GM23338 (cell line): ENCODE measurements at regions not wholly inside any gene's neighbourhood (a gene's known extent, or its start where the extent isn't known, plus 50 kb on each side); places are given as distances from the start of the nearest gene placed in this dataset.

Experiments
- ATAC-seq: fragments of 200-7000 bp; cut with Tn5 transposase; 3 replicates; pipeline ENCODE4 v1.9.1; 2020
- DNase-seq: peaks from one replicate; pipeline ENCODE4 v3.0.0-alpha.2; 2015; ENCODE audit warnings: low spot score
- H2AFZ ChIP-seq: fragments of 200-600 bp; sonication (generic); 2 replicates; pipeline ENCODE4 v1.8.0; 2016; ENCODE audit warnings: antibody characterized with exemption, mild to moderate bottlenecking, moderate library complexity
- H3F3A ChIP-seq: fragments of 200-600 bp; sonication (generic); replicated peaks from 2 replicates; pipeline ENCODE4 v1.8.0; 2017; ENCODE audit warnings: antibody characterized with exemption, mixed run types, low read depth
- H3K27ac ChIP-seq: fragments of 200-600 bp; sonication (generic); 2 replicates; pipeline ENCODE4 v1.6.1; 2016; ENCODE audit warnings: low read depth
- H3K27me3 ChIP-seq: fragments of 200-600 bp; sonication (generic); 2 replicates; pipeline ENCODE4 v1.8.0; 2016; ENCODE audit warnings: mild to moderate bottlenecking, mixed run types, moderate library complexity; ENCODE audit not compliant: insufficient read depth
- H3K36me3 ChIP-seq: fragments of 200-600 bp; sonication (generic); 2 replicates; pipeline ENCODE4 v1.8.0; 2016; ENCODE audit warnings: mild to moderate bottlenecking; ENCODE audit not compliant: insufficient read depth
- H3K4me1 ChIP-seq: fragments of 200-600 bp; sonication (generic); 2 replicates; pipeline ENCODE4 v1.8.0; 2016; ENCODE audit warnings: mild to moderate bottlenecking, moderate library complexity; ENCODE audit not compliant: insufficient read depth
- H3K4me2 ChIP-seq: fragments of 200-600 bp; sonication (generic); 2 replicates; pipeline ENCODE4 v1.7.1; 2017; ENCODE audit warnings: mixed run types
- H3K4me3 ChIP-seq: fragments of 200-600 bp; sonication (generic); 2 replicates; pipeline ENCODE4 v1.6.1; 2016; ENCODE audit warnings: mixed run types
- H3K79me2 ChIP-seq: fragments of 200-600 bp; sonication (generic); replicated peaks from 2 replicates; pipeline ENCODE4 v1.8.0; 2017; ENCODE audit warnings: mild to moderate bottlenecking; ENCODE audit not compliant: insufficient read depth
- H3K9me2 ChIP-seq: fragments of 200-600 bp; sonication (generic); 2 replicates; pipeline ENCODE4 v1.8.0; 2017; ENCODE audit not compliant: insufficient read depth
- H4K20me1 ChIP-seq: fragments of 200-600 bp; sonication (generic); replicated peaks from 2 replicates; pipeline ENCODE4 v1.8.0; 2017; ENCODE audit warnings: mild to moderate bottlenecking; ENCODE audit not compliant: insufficient read depth
- H3K27ac Mint-ChIP-seq: 2 replicates; pipeline ENCODE4 v1.8.0; 2020; ENCODE audit warnings: inconsistent platforms, mild to moderate bottlenecking, moderate library complexity, mixed read lengths
- H3K27me3 Mint-ChIP-seq: 3 replicates; pipeline ENCODE4 v1.8.0; 2022; ENCODE audit warnings: low read depth, mild to moderate bottlenecking, moderate library complexity, mixed read lengths, inconsistent platforms; ENCODE audit not compliant: insufficient read depth, poor library complexity
- H3K36me3 Mint-ChIP-seq: 3 replicates; pipeline ENCODE4 v1.8.0; 2021; ENCODE audit warnings: low read depth, mild to moderate bottlenecking, inconsistent platforms, moderate library complexity, mixed read lengths
- H3K4me1 Mint-ChIP-seq: 3 replicates; pipeline ENCODE4 v1.8.0; 2020; ENCODE audit warnings: mild to moderate bottlenecking, inconsistent platforms, mixed read lengths
- H3K4me3 Mint-ChIP-seq: 3 replicates; pipeline ENCODE4 v1.8.0; 2021; ENCODE audit warnings: moderate library complexity, mild to moderate bottlenecking, inconsistent platforms, mixed read lengths
- H3K9me3 Mint-ChIP-seq: 3 replicates; pipeline ENCODE4 v1.8.0; 2020; ENCODE audit warnings: moderate library complexity, mild to moderate bottlenecking, inconsistent platforms, mixed read lengths
- ETS1 ChIP-seq: IDR thresholded peaks from 2 replicates; pipeline ENCODE4 v1.6.1; 2016; ENCODE audit warnings: antibody characterized with exemption
- EZH2 ChIP-seq: fragments of 200-600 bp; sonication (generic); IDR thresholded peaks from one replicate; pipeline ENCODE4 v1.8.0; 2017; ENCODE audit warnings: antibody characterized with exemption, mild to moderate bottlenecking, low read depth; ENCODE audit not compliant: unreplicated experiment
- JUNB ChIP-seq: IDR thresholded peaks from one replicate; pipeline ENCODE4 v1.6.1; 2016; ENCODE audit warnings: antibody characterized with exemption; ENCODE audit not compliant: unreplicated experiment
- NANOG ChIP-seq: IDR thresholded peaks from 2 replicates; pipeline ENCODE4 v1.6.1; 2016; ENCODE audit warnings: antibody characterized with exemption, borderline replicate concordance
- POLR2AphosphoS5 ChIP-seq: IDR thresholded peaks from 2 replicates; pipeline ENCODE4 v1.6.1; 2016; ENCODE audit warnings: antibody characterized with exemption, low read depth
- REST ChIP-seq: IDR thresholded peaks from one replicate; pipeline ENCODE4 v1.6.1; 2018; ENCODE audit warnings: antibody characterized with exemption; ENCODE audit not compliant: unreplicated experiment
- STAT1 ChIP-seq: IDR thresholded peaks from one replicate; pipeline ENCODE4 v1.6.1; 2016; ENCODE audit warnings: antibody characterized with exemption; ENCODE audit not compliant: unreplicated experiment
- ZNF114 ChIP-seq: fragments of 250-450 bp; sonication (Bioruptor Pico); IDR thresholded peaks from 2 replicates; pipeline ENCODE4 v1.5.0; 2020; ENCODE audit warnings: mild to moderate bottlenecking, moderate library complexity
- ZNF331 ChIP-seq: fragments of 250-450 bp; sonication (Bioruptor Pico); IDR thresholded peaks from 2 replicates; pipeline ENCODE4 v1.5.0; 2020; ENCODE audit warnings: low read depth, mild to moderate bottlenecking, moderate library complexity

- no peaks in the 10 kb centered on the region for H4K20me1 ChIP-seq
These were observed 210.3 kb downstream of the TOMM20 start for GRCh38 chr1:234918181-234918841.

More at GRCh38 chr1:234918181-234918841, 210.3 kb downstream of the TOMM20 start:
- TF ChIP-seq ETS1, result no peak
- TF ChIP-seq ZNF331 (CRISPR knock-in tag), result no peak
- no peak for TF ChIP-seq REST
- no peak for TF ChIP-seq POLR2AphosphoS5
- no peak for TF ChIP-seq EZH2
- no peak for TF ChIP-seq STAT1
- TF ChIP-seq NANOG, result no peak
- TF ChIP-seq ZNF114, result no peak
- no peak for TF ChIP-seq JUNB
- H3K36me3 ChIP-seq, result no peaks in the 10 kb centered on the region
- H3K4me3 ChIP-seq, result no peak overlapping the region
- no peaks in the 10 kb centered on the region for H3K79me2 ChIP-seq
- H3F3A ChIP-seq, result no peaks in the 10 kb centered on the region
- DNase-seq (peak; percentile 37), ATAC-seq (peak; percentile 48)
- Mint-ChIP-seq H3K36me3 (0 out of 3 replicates have a peak, but pooled peaks cover 5% of the 10 kb centered on the region), H3K4me1 (peaks cover 26% of the 10 kb centered on the region), H3K27ac (peak overlapping the region; percentile 69; the same call in 1 of the 2 replicates), H3K4me3 (no peak overlapping the region), H3K9me3 (peaks cover 7% of the 10 kb centered on the region; the same call in 2 of the 3 replicates), H3K27me3 (peaks cover 16% of the 10 kb centered on the region)
- H3K9me2 ChIP-seq, result peaks cover 9% of the 10 kb centered on the region
- H3K27me3 ChIP-seq, result no peaks in the 10 kb centered on the region
- no peak overlapping the region for H3K27ac ChIP-seq
- peak overlapping the region; percentile 96 for H2AFZ ChIP-seq
- H3K4me2 ChIP-seq, result no peak overlapping the region
- H3K4me1 ChIP-seq, result peaks cover 16% of the 10 kb centered on the region
